Small intestine (tissue), 7 donors: ENCODE measurements at regions not wholly inside any gene's neighbourhood (a gene's known extent, or its start where the extent isn't known, plus 50 kb on each side); places are given as distances from the start of the nearest gene placed in this dataset.
A peak's percentile ranks its signal among the peaks of the same experiment; 100 is the strongest.

Experiments
- DNase-seq, 2 donors: peaks; one replicate each; pipeline versions ENCODE4 v3.0.0 to v3.0.0-alpha.2; 2013
- FAIRE-seq: peaks from 2 replicates; lab custom pipeline; 2012; peaks lifted over from hg19 to GRCh38; lab: Jason Lieb, UNC
- H3K27ac ChIP-seq, 3 donors: one replicate each; pipeline ENCODE4 v1.5.1; 2013; ENCODE audit warnings: low read length in 2 of 3, mild to moderate bottlenecking in 2 of 3, control low read depth in 1 of 3, inconsistent platforms in 1 of 3, low read depth in 1 of 3, moderate library complexity in 1 of 3
- H3K27me3 ChIP-seq, 3 donors: one replicate each; pipeline ENCODE4 v1.6.1; 2013; ENCODE audit warnings: low read length in 3 of 3, inconsistent platforms in 1 of 3; ENCODE audit not compliant: control insufficient read depth in 3 of 3, insufficient read depth in 3 of 3
- H3K36me3 ChIP-seq, 3 donors: one replicate each; pipeline ENCODE4 v1.6.1; 2013; ENCODE audit warnings: low read length in 3 of 3, inconsistent platforms in 1 of 3, low read depth in 1 of 3, mild to moderate bottlenecking in 1 of 3, moderate library complexity in 1 of 3; ENCODE audit not compliant: control insufficient read depth in 3 of 3, insufficient read depth in 2 of 3
- H3K4me1 ChIP-seq, 3 donors: one replicate each; pipeline ENCODE4 v1.6.1; 2013; ENCODE audit warnings: low read length in 2 of 3, inconsistent platforms in 1 of 3, low read depth in 1 of 3, mild to moderate bottlenecking in 1 of 3, moderate library complexity in 1 of 3; ENCODE audit not compliant: control insufficient read depth in 3 of 3, insufficient read depth in 2 of 3
- H3K4me3 ChIP-seq, 3 donors: one replicate each; pipeline ENCODE4 v1.5.1; 2013; ENCODE audit warnings: low read length in 3 of 3, control low read depth in 1 of 3, inconsistent platforms in 1 of 3, low read depth in 1 of 3, mild to moderate bottlenecking in 1 of 3, moderate library complexity in 1 of 3
- H3K9me3 ChIP-seq, 2 donors: one replicate each; pipeline ENCODE4 v1.6.1; 2013; ENCODE audit warnings: low read depth in 1 of 2, low read length in 1 of 2; ENCODE audit not compliant: control insufficient read depth in 2 of 2, insufficient read depth in 1 of 2
- WGBS, 3 donors: extraction: QIAGEN DNeasy Blood & Tissue Kit; methylation state at CpG; one replicate each; pipeline ENCODE4 v1.1.7; 2013; 5-methylcytosine and 5-hydroxymethylcytosine counted together
- donor health status: healthy with polysubstance abuse.
- donor health status: control.
- donor health status: control.
- donor health status: Bipolar disorder and iron deficiency.
- donor health status: healthy.

DNA sequence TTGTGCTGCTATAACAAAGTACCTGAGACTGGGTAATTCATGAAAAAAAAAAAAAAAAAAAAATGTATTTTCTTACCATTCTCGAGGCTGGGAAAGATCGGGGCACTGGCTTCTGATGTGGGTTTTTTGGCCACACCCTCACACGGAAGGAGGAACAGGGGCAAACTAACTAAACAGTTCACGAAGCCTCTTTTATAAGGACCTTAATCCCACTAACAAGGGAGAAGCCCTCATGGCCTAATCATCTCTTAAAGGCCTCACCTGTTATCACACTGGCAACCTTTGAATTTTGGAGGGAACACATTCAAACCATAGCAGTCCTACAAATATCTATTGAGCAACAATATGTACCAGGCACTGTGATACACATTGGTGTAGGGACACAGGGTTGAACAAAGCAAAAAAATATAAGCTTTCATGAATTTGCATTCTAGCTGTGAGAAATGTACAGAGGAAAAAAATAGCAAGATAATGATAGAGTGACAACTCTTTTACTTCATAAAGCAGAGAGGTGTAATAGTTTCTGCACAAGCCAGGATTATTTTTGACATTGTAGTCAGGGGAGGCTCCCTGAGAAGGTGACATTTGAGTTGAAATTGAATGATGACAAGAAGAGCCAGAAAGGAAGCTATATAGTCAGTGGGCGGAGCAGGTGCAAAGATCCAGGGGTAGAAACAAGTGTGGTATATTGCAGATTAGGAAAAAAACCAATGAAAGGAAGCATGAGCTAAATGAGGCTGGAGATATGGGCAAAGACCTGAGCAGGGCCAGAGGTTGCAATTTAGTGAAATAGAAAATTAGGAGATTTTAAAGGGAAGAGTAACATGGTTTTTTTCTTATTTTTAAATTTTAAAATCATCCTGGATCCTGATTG, 68.1 kb upstream of the GRAMD2B start:
- DNase-seq = no peak
- no peak for FAIRE-seq
- WGBS, 3 donors = 52 to 54% (median 53%) methylated on average over 5 of the region's 5 CpGs
- Histone ChIP-seq H3K4me3 (no peak overlapping the region), H3K27ac (no peak overlapping the region), H3K4me1 (peaks cover 0 to 54% (median 2%) of the 10 kb centered on the region in 3 donors), H3K9me3 (no peaks in the 10 kb centered on the region), H3K27me3 (no peaks in the 10 kb centered on the region), H3K36me3 (no peaks in the 10 kb centered on the region)

DNA sequence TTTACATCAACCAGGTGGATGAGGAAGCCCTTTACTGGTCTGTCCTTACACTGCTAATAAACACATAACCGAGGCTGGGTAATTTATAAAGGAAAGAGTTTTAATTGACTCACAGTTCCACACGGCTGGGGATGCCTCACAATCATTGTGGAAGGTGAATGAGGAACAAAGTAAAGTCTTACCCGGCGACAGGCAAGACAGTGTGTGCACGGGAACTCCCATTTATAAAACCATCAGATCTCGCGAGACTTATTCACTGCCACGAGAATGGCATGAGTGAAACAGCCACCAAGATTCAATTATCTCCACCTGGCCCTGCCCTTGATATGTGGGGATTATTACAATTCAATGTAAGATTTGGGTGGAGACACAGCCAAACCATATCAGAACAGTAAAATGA, 67.3 kb upstream of the GRAMD2B start:
- no peak overlapping the region for H3K4me3 ChIP-seq
- H3K27ac ChIP-seq = no peak overlapping the region
- H3K36me3 ChIP-seq = no peaks in the 10 kb centered on the region
- no peak for FAIRE-seq
- peak in 1 of 2 donors; percentile 42 for DNase-seq
- WGBS, 3 donors = 35 to 58% (median 40%) methylated on average over 8 of the region's 8 CpGs
- no peaks in the 10 kb centered on the region for H3K27me3 ChIP-seq
- no peaks in the 10 kb centered on the region for H3K9me3 ChIP-seq
- H3K4me1 ChIP-seq = peaks cover 0 to 54% (median 2%) of the 10 kb centered on the region in 3 donors

DNA sequence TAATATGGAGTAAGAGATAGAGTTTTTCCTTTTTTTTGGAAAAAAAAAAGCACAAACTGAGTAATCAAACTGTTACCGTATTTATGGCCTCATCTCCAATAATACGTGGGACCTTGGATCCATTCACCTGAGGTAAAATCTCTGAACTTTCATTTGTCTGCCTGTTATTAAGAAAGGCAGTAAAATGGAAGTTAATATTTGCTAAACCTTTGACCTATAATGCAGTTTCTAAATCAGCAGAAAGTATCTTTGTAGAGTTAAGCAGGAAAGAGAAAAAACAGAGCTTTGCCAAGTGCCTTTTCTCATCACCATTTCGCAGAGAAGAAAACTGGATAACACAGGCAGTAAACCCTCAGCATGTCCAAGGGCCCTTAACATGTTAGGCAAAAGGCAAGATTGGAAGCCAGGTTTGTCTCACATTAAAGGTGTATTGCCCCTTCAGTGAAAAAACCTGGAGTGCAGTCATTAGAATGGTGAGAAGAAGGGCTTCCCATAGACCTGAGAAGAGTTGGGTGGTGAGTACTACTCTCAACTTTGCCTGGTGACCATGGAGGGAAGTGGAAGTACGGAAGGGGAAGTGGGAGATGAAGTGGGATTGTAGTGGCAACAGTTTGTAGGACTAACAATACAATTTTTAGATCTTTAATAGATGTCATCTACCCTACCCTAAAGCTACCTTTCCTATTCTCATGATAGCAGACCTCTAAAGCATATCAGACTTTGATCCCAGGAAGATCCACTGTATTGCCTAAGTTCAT, 65.4 kb upstream of the GRAMD2B start:
- Histone ChIP-seq H3K27me3 (no peaks in the 10 kb centered on the region), H3K4me1 (peaks cover 0 to 44% (median 0%) of the 10 kb centered on the region in 3 donors), H3K27ac (peak overlapping the region in 2 of 3 donors; percentile 62 to 73), H3K4me3 (no peak overlapping the region), H3K36me3 (no peaks in the 10 kb centered on the region), H3K9me3 (no peaks in the 10 kb centered on the region)
- DNase-seq = peak; percentile 71 to 76
- peak; percentile 30 for FAIRE-seq
- 15 to 54% (median 39%) methylated on average over 4 of the region's 4 CpGs for WGBS, 3 donors

DNA sequence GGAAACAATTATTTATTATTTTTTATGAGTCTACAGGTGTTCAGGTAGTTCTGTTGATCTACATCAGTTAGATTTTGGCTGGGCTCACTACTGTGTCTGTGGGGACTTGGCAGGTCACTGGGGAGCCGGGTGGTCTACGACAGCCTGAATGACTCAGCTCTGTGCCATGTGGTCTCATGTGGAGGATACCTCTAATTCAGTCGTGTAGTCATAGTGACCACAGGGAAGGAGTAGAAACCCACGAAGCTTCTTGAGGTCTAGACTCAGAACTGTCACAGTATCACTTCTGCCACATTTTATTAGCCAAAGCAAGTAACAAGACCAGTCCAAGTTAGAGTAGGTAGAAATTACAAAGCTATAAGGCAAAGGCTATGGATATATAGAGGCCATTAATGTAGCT, 64.7 kb upstream of the GRAMD2B start:
- no peaks in the 10 kb centered on the region for H3K9me3 ChIP-seq
- H3K4me3 ChIP-seq = no peak overlapping the region
- H3K4me1 ChIP-seq = peaks cover 0 to 44% (median 0%) of the 10 kb centered on the region in 3 donors
- FAIRE-seq = no peak
- peak overlapping the region in 1 of 3 donors; percentile 73 for H3K27ac ChIP-seq
- DNase-seq = peak in 1 of 2 donors; percentile 31
- H3K36me3 ChIP-seq = no peaks in the 10 kb centered on the region
- no peaks in the 10 kb centered on the region for H3K27me3 ChIP-seq
- 20 to 40% (median 28%) methylated on average over 4 of the region's 4 CpGs for WGBS, 3 donors

DNA sequence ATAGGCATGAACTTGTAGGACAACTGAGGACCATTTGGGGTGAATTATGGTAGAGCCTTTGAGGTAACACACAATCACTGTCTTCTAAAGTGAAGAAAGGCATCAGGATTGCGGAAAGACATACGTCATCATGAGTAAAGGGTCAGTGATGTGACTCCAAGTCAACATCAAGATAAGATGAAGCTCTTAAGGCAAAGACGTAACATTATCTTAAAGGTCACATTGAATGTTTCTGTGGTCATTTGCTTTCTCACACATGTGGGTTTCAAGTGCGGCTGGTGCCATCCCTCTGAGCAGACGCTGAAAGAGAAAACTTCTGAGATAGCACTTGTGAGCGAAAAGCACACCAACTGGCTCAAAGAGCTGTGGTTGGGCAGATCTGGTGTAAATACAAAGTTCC, 63.3 kb upstream of the GRAMD2B start:
- WGBS, 3 donors = 86 to 89% (median 88%) methylated on average over 6 of the region's 6 CpGs
- Histone ChIP-seq H3K9me3 (no peaks in the 10 kb centered on the region), H3K27me3 (no peaks in the 10 kb centered on the region), H3K36me3 (no peaks in the 10 kb centered on the region), H3K27ac (no peak overlapping the region), H3K4me3 (no peak overlapping the region), H3K4me1 (peaks cover 0 to 42% (median 0%) of the 10 kb centered on the region in 3 donors)
- DNase-seq (no peak), FAIRE-seq (no peak)

DNA sequence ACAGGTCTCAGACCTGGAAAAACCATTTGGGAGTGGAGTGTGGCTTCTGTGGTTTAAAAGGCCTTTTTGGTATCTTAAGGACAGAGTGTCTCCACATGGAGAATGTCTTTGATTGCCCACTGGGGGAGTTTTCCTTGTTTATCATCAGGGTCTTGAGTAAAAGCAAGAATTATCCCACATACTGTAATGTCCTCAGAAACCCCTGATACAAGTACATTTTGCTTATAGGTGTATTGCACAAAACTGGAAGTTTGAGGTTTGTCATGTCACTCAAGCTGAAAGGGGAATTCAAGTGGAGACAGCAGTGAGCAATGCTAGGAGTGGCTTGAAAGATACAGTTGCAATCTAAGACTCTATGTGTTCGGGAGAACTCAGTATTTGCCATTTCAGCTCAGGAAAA, 62.7 kb upstream of the GRAMD2B start:
- no peak for FAIRE-seq

DNA sequence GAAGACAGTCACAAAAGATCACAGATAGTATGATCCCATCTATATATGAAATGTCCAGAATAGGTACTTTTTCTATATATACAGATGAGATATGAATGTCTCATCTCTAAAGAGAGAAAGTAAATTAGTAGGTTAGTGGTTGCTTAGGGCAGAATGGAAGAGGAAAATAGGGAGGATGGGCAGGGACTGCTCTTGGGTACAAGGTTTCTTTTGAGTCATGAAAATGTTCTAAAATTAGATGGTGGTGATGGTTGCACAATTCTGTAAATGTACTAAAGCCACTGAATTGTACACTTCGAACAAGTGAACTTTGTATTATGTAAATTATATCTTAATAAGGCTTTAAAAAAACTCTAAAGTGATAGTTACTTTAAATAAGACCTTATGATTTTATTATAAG, 59.6 kb upstream of the GRAMD2B start:
- Histone ChIP-seq H3K4me1 (peaks cover 0 to 23% (median 0%) of the 10 kb centered on the region in 3 donors), H3K4me3 (no peak overlapping the region), H3K27me3 (no peaks in the 10 kb centered on the region), H3K9me3 (no peaks in the 10 kb centered on the region), H3K36me3 (no peaks in the 10 kb centered on the region), H3K27ac (no peak overlapping the region)
- 8 to 41% (median 26%) methylated on average over 1 of the region's 1 CpG for WGBS, 3 donors
- peak; percentile 30 for FAIRE-seq
- peak; percentile 74 to 77 for DNase-seq

More for the DNA sequence above, 62.7 kb upstream of the GRAMD2B start:
- no peaks in the 10 kb centered on the region for H3K36me3 ChIP-seq
- peaks cover 0 to 39% (median 0%) of the 10 kb centered on the region in 3 donors for H3K4me1 ChIP-seq
- no peak overlapping the region for H3K4me3 ChIP-seq
- no peak for DNase-seq
- no peaks in the 10 kb centered on the region for H3K27me3 ChIP-seq
- no peak overlapping the region for H3K27ac ChIP-seq
- no peaks in the 10 kb centered on the region for H3K9me3 ChIP-seq
- 75 to 94% (median 93%) methylated on average over 1 of the region's 1 CpG for WGBS, 3 donors

DNA sequence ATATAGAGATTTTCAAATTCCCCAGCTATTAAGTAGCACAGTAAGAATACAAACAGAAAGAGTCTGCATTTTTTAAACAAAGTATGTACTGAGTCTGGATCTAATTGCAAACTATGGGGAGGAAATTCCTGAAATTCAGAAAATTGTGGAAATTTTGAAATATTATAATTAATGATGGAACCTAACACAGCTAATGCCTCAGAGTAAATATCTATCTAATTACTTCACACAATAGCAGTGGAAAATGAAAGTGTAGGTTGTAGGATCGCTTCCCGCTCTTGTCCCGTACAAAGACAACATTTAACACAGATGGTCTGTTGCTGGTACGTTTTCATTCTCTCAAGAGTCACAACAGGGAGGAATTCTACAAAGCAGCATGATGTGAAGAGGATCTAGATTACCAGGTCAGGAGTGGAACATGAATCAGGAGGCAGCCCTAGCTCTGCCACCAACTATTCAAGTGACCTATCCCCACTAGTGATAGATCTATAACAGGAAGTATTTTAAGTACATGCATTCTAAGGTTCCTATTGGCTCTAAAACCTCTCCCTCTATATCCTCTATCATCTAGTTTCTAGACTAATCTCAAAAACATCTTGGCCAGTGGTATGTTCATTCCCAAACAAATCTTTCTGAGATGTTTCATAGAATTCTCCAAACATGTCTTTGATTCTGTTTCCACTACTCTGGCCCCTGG, 58.9 kb upstream of the GRAMD2B start:
- Histone ChIP-seq H3K27ac (no peak overlapping the region), H3K36me3 (no peaks in the 10 kb centered on the region), H3K9me3 (no peaks in the 10 kb centered on the region), H3K27me3 (no peaks in the 10 kb centered on the region), H3K4me3 (no peak overlapping the region), H3K4me1 (peaks cover 0 to 25% (median 2%) of the 10 kb centered on the region in 3 donors)
- no peak for FAIRE-seq
- DNase-seq = no peak
- 71 to 77% (median 76%) methylated on average over 4 of the region's 4 CpGs for WGBS, 3 donors
